Adrenal gland (tissue), 5 donors: ENCODE measurements at regions not wholly inside any gene's neighbourhood (a gene's known extent, or its start where the extent isn't known, plus 50 kb on each side); places are given as distances from the start of the nearest gene placed in this dataset.

Experiments
- CTCF ChIP-seq, 6 experiments: fragments of 450-650 bp in 4 of 6; fragments of 200-600 bp in 2 of 6; sonication (generic) in 1 of 6; IDR thresholded peaks; 1 replicate in 5 of 6; 2 replicates in 1 of 6; pipeline versions ENCODE4 v1.5.1 to v1.8.0; 2016 to 2021; ENCODE audit warnings: antibody characterized with exemption in 6 of 6, mild to moderate bottlenecking in 2 of 6, moderate library complexity in 1 of 6
- POLR2A ChIP-seq, 2 donors: fragments of 450-650 bp; IDR thresholded peaks; one replicate each; pipeline ENCODE4 v1.6.1; 2017; ENCODE audit warnings: antibody characterized with exemption in 2 of 2, mild to moderate bottlenecking in 2 of 2, moderate library complexity in 1 of 2
- donor health status: DM: no; HTN: no; CAD: no.

- TF ChIP-seq CTCF (IDR thresholded peaks at IDR 0.05): no peak
- TF ChIP-seq POLR2A (IDR thresholded peaks at IDR 0.05): no peak
Measured at GRCh38 chr21:22416555-22416954, 1418.3 kb downstream of the NCAM2 start.
